ENCODE measurements at regions not wholly inside any gene's neighbourhood (a gene's known extent, or its start where the extent isn't known, plus 50 kb on each side); places are given as distances from the start of the nearest gene placed in this dataset.

DNA sequence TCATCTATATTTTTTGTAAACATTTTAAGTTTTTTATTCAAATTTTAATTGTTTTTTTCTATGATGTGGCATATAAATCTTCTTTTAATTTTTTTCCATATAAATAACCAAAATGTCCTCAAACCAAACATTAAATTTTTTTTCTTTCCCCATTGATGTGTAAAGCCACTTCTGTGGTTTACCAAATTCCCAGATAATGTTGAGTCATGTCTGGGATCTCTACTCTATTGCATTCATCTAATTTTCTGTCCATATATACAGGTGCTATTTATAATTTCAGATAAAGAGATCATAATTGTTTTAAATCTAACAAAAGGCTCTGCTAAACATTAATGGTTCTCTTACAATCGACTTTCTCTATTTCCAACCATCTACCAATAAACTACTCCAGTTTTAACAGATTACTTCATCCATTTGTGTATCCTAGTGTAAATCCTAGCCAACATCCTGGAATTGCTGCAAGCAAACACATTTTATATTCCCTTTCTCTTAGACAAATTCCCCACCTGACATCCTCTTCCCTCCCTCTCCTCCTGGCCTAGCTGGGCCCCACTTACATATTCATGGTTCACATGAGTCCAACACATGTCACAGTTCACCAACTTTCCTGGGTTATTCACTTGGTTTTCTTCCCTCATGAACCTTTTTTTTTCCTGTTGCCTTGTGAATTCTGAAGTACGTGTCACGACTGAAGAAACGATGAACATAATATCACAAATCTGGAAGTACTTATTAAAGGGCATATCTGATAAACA, 368.0 kb upstream of the AGTR1 start:
- DNase-seq (no peak), ATAC-seq (no peak)
- Histone ChIP-seq H3K9me3 (no peaks in the 10 kb centered on the region), H3K27ac (no peak overlapping the region), H3K4me3 (no peak overlapping the region), H3K27me3 (ENCODE audit: insufficient read depth in 3 of 3, low read length in 2 of 3) (no peaks in the 10 kb centered on the region), H3K36me3 (ENCODE audit: insufficient read depth in 1 of 2, low read depth in 1 of 2) (no peaks in the 10 kb centered on the region), H3K4me1 (no peaks in the 10 kb centered on the region)
- TF ChIP-seq CTCF (IDR thresholded peaks at IDR 0.05): no peak
- intact Hi-C loops (cut with DNase I): no loop called here
- 78 to 85% (median 81%) methylated on average over 4 of the region's 4 CpGs for WGBS, 3 donors

- Histone ChIP-seq H3K9me3 (peaks cover 3% of the 10 kb centered on the region), H3K27ac (no peak overlapping the region), H3K27me3 (ENCODE audit: insufficient read depth in 3 of 3, low read length in 2 of 3) (no peaks in the 10 kb centered on the region), H3K4me3 (no peak overlapping the region), H3K4me1 (no peaks in the 10 kb centered on the region), H3K36me3 (ENCODE audit: insufficient read depth in 1 of 2, low read depth in 1 of 2) (no peaks in the 10 kb centered on the region)
- intact Hi-C loops (cut with DNase I): no loop called here
- ATAC-seq (no peak), DNase-seq (no peak)
- TF ChIP-seq CTCF (IDR thresholded peaks at IDR 0.05): no peak
- 41 to 48% (median 46%) methylated on average over 4 of the region's 4 CpGs for WGBS, 3 donors
Measured at GRCh38 chr3:148330542-148330941, 367.2 kb upstream of the AGTR1 start.

GRCh38 chr3:148331081-148331846, 366.4 kb upstream of the AGTR1 start:
- Histone ChIP-seq H3K4me3 (no peak overlapping the region), H3K27ac (no peak overlapping the region), H3K4me1 (no peaks in the 10 kb centered on the region), H3K27me3 (ENCODE audit: insufficient read depth in 3 of 3, low read length in 2 of 3) (no peaks in the 10 kb centered on the region), H3K9me3 (peaks cover 4% of the 10 kb centered on the region), H3K36me3 (ENCODE audit: insufficient read depth in 1 of 2, low read depth in 1 of 2) (no peaks in the 10 kb centered on the region)
- ATAC-seq (no peak), DNase-seq (no peak)
- TF ChIP-seq CTCF (IDR thresholded peaks at IDR 0.05): no peak
- intact Hi-C loops (cut with DNase I): no loop called here
- 58 to 78% (median 74%) methylated on average over 1 of the region's 1 CpG for WGBS, 3 donors

DNA sequence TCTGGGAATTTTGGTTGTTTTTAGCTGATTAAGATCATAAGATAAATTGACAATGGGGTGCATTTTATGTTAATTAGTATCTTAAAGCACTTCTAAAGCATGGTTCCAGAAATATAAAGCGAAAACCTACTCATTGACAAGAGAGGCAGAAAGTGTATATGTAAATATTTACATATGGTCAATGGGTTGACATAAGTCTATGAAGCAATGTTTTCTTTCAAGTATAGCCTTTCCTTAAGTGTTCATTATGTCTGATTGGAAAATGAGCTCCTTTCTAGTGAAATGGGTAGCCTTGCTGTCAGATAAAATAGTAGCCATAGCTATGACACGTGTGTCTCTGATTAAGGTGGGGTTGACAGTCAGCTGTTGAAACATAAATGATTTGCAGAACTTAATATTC, 365.2 kb upstream of the AGTR1 start:
- H3K36me3 ChIP-seq (ENCODE audit: insufficient read depth in 1 of 2, low read depth in 1 of 2): no peaks in the 10 kb centered on the region
- no peak overlapping the region for H3K27ac ChIP-seq
- no peaks in the 10 kb centered on the region for H3K27me3 ChIP-seq (ENCODE audit: insufficient read depth in 3 of 3, low read length in 2 of 3)
- DNase-seq (no peak), ATAC-seq (no peak)
- no peaks in the 10 kb centered on the region for H3K4me1 ChIP-seq
- no peak overlapping the region for H3K4me3 ChIP-seq
- intact Hi-C loops (cut with DNase I): no loop called here
- 85 to 93% (median 87%) methylated on average over 2 of the region's 2 CpGs for WGBS, 3 donors
- no peak for TF ChIP-seq CTCF (IDR thresholded peaks at IDR 0.05)
- H3K9me3 ChIP-seq: peaks cover 4% of the 10 kb centered on the region
